Peyer's patch (tissue), 4 donors: ENCODE measurements at regions not wholly inside any gene's neighbourhood (a gene's known extent, or its start where the extent isn't known, plus 50 kb on each side); places are given as distances from the start of the nearest gene placed in this dataset.

ENCODE experiments used
- POLR2A ChIP-seq, 2 donors: fragments of 450-650 bp; IDR thresholded peaks; one replicate each; pipeline ENCODE4 v1.5.1; 2017; ENCODE audit warnings: antibody characterized with exemption in 2 of 2, mild to moderate bottlenecking in 2 of 2, moderate library complexity in 2 of 2
- TF ChIP-seq, protein P1 (sequence below), 6 experiments: fragments of 450-650 bp in 4 of 6; fragments of 200-600 bp in 2 of 6; sonication (generic) in 1 of 6; IDR thresholded peaks; one replicate each; pipeline ENCODE4 v1.5.1; 2017 to 2019; ENCODE audit warnings: antibody characterized with exemption in 6 of 6, mild to moderate bottlenecking in 3 of 6, moderate library complexity in 1 of 6

DNA sequence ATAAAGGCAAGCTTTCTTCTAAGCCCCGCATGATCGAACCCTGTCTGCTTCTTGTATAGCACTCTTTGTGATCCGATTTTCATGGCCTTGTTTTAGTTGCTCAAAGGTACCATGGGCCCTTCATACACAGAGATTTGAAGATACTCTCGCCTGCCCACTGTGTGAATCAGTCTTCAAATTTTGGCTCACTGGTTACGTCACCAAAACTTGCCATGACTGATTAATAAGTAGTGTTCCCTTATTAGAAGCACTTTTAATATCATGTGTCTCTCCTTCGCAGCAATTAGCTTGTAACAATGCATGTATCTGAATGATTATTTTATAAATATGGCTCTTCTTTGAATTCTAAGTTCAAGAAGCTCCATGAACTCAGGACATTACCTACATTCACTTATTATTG is 880.5 kb downstream of the STPG2 start:
- TF ChIP-seq, protein P1, sequence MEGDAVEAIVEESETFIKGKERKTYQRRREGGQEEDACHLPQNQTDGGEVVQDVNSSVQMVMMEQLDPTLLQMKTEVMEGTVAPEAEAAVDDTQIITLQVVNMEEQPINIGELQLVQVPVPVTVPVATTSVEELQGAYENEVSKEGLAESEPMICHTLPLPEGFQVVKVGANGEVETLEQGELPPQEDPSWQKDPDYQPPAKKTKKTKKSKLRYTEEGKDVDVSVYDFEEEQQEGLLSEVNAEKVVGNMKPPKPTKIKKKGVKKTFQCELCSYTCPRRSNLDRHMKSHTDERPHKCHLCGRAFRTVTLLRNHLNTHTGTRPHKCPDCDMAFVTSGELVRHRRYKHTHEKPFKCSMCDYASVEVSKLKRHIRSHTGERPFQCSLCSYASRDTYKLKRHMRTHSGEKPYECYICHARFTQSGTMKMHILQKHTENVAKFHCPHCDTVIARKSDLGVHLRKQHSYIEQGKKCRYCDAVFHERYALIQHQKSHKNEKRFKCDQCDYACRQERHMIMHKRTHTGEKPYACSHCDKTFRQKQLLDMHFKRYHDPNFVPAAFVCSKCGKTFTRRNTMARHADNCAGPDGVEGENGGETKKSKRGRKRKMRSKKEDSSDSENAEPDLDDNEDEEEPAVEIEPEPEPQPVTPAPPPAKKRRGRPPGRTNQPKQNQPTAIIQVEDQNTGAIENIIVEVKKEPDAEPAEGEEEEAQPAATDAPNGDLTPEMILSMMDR (IDR thresholded peaks at IDR 0.05), result no peak
- TF ChIP-seq POLR2A (IDR thresholded peaks at IDR 0.05), result no peak
